Erythroblast (primary cell): ENCODE measurements at regions not wholly inside any gene's neighbourhood (a gene's known extent, or its start where the extent isn't known, plus 50 kb on each side); places are given as distances from the start of the nearest gene placed in this dataset.

Source experiments
- GATA1 ChIP-seq: IDR thresholded peaks from 2 replicates; pipeline ENCODE4 v1.6.1; 2011; ENCODE audit warnings: low read depth, mild to moderate bottlenecking, control low read depth, low read length, moderate library complexity
- POLR2A ChIP-seq: IDR thresholded peaks from 2 replicates; pipeline ENCODE4 v1.6.1; 2011; ENCODE audit warnings: mild to moderate bottlenecking, low read length

DNA sequence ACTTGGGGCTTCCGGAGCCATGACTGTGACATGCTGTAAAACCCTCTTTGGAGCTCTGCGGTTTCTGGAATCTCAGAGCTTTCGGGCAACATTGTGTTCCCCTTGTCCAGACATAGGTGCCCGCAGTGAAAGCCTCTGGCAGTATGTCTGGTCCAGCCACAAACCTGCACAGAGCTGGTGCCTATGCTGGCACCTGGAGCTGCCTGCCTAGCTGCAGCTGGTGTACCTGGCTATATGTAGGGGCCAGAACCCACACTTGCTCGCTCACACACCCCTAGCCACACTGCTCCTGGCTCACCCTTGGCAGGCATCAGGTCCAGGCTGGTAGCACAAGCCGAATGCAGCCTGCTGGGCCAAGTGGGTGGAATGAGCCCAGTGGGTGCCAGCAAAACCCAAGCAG is 861.1 kb downstream of the FLRT2 start:
- no peak for TF ChIP-seq POLR2A
- no peak for TF ChIP-seq GATA1
